ENCODE measurements at regions not wholly inside any gene's neighbourhood (a gene's known extent, or its start where the extent isn't known, plus 50 kb on each side); places are given as distances from the start of the nearest gene placed in this dataset.

GRCh38 chr13:24039621-24040475 lies 120.7 kb upstream of the SPATA13 start:
- DNase-seq (ENCODE audit: low spot score) = no peak
- intact Hi-C loops (cut with DNase I) = loop anchor here (10.0 kb wide), 1 partner anchor 125 kb away; the partner anchor contains the start of gene SPATA13

GRCh38 chr13:24040835-24041234 lies 119.7 kb upstream of the SPATA13 start:
- intact Hi-C loops (cut with DNase I) = loop anchor here (10.0 kb wide), 1 partner anchor 124 kb away; the partner anchor contains the start of gene SPATA13
- no peak for ATAC-seq
- DNase-seq (ENCODE audit: low spot score) = no peak

More at GRCh38 chr13:24039621-24040475, 120.7 kb upstream of the SPATA13 start:
- no peak for ATAC-seq

- no peak for DNase-seq (ENCODE audit: low spot score)
- intact Hi-C loops (cut with DNase I) = loop anchor here (10.0 kb wide), 1 partner anchor 123 kb away; the partner anchor contains the start of gene SPATA13
Measured at GRCh38 chr13:24041651-24042225, 118.8 kb upstream of the SPATA13 start.

GRCh38 chr13:24042710-24043440 lies 117.6 kb upstream of the SPATA13 start:
- DNase-seq (ENCODE audit: low spot score) (no peak), ATAC-seq (no peak)
- intact Hi-C loops (cut with DNase I) = loop anchor here (10.0 kb wide), 1 partner anchor 122 kb away; the partner anchor contains the start of gene SPATA13

More at GRCh38 chr13:24041651-24042225, 118.8 kb upstream of the SPATA13 start:
- no peak for ATAC-seq

- intact Hi-C loops (cut with DNase I) = loop anchor here (10.0 kb wide), 1 partner anchor 121 kb away; the partner anchor contains the start of gene SPATA13
- DNase-seq (ENCODE audit: low spot score) = no peak
- no peak for ATAC-seq
Measured at GRCh38 chr13:24043590-24044350, 116.8 kb upstream of the SPATA13 start.

GRCh38 chr13:24045597-24045996 lies 114.9 kb upstream of the SPATA13 start:
- DNase-seq (ENCODE audit: low spot score) (no peak), ATAC-seq (no peak)
- intact Hi-C loops (cut with DNase I) = loop anchor here (10.0 kb wide), 1 partner anchor 119 kb away; the partner anchor contains the start of gene SPATA13

GRCh38 chr13:24050292-24050711 lies 110.2 kb upstream of the SPATA13 start:
- DNase-seq (ENCODE audit: low spot score) (peak; percentile 77), ATAC-seq (peak; percentile 47)
- intact Hi-C loops (cut with DNase I) = no loop called here

- DNase-seq (ENCODE audit: low spot score) (no peak), ATAC-seq (no peak)
- intact Hi-C loops (cut with DNase I) = no loop called here
Measured at GRCh38 chr13:24050796-24051715, 109.5 kb upstream of the SPATA13 start.

GRCh38 chr13:24052547-24053518 lies 107.7 kb upstream of the SPATA13 start:
- DNase-seq (ENCODE audit: low spot score) = no peak
- ATAC-seq = peak; percentile 70
- intact Hi-C loops (cut with DNase I) = no loop called here

GRCh38 chr13:24053519-24054251 lies 106.8 kb upstream of the SPATA13 start:
- intact Hi-C loops (cut with DNase I) = no loop called here
- no peak for DNase-seq (ENCODE audit: low spot score)
- peak; percentile 76 for ATAC-seq

GRCh38 chr13:24056616-24057137 lies 103.8 kb upstream of the SPATA13 start:
- no peak for ATAC-seq
- intact Hi-C loops (cut with DNase I) = no loop called here
- DNase-seq (ENCODE audit: low spot score) = no peak

- ATAC-seq (no peak), DNase-seq (ENCODE audit: low spot score) (no peak)
- intact Hi-C loops (cut with DNase I) = no loop called here
Measured at GRCh38 chr13:24060993-24061392, 99.5 kb upstream of the SPATA13 start.

- intact Hi-C loops (cut with DNase I) = no loop called here
- DNase-seq (ENCODE audit: low spot score) (no peak), ATAC-seq (no peak)
Measured at GRCh38 chr13:24063281-24063877, 97.1 kb upstream of the SPATA13 start.

- ATAC-seq (peak; percentile 32), DNase-seq (ENCODE audit: low spot score) (no peak)
- intact Hi-C loops (cut with DNase I) = no loop called here
Measured at GRCh38 chr13:24064371-24064770, 96.1 kb upstream of the SPATA13 start.

GRCh38 chr13:24065176-24065575 lies 95.3 kb upstream of the SPATA13 start:
- intact Hi-C loops (cut with DNase I) = no loop called here
- ATAC-seq = no peak
- no peak for DNase-seq (ENCODE audit: low spot score)

All from sciatic nerve (tissue), 2 donors.